ENCODE measurements at regions not wholly inside any gene's neighbourhood (a gene's known extent, or its start where the extent isn't known, plus 50 kb on each side); places are given as distances from the start of the nearest gene placed in this dataset.

GRCh38 chr13:47337781-47338507 lies 441.1 kb upstream of the HTR2A start:
- TF ChIP-seq MAX (IDR thresholded peaks at IDR 0.05; ENCODE audit: insufficient read depth, insufficient read length) (no peak), CTCF (IDR thresholded peaks at IDR 0.05; ENCODE audit: extremely low read depth in 1 of 2, insufficient read depth in 1 of 2, low read depth in 1 of 2, low read length in 2 of 2) (no peak), POLR2AphosphoS5 (IDR thresholded peaks at IDR 0.05; ENCODE audit: insufficient read depth, low read depth, low read length) (no peak), EZH2 (IDR thresholded peaks at IDR 0.05; ENCODE audit: borderline replicate concordance, low read depth, low read length, severe bottlenecking) (no peak), POLR2A (IDR thresholded peaks at IDR 0.05; ENCODE audit: low read depth, low read length) (no peak), MYC (IDR thresholded peaks at IDR 0.05; ENCODE audit: low read depth, low read length) (no peak)
